Endothelial cell (in vitro differentiated cells): ENCODE measurements at regions not wholly inside any gene's neighbourhood (a gene's known extent, or its start where the extent isn't known, plus 50 kb on each side); places are given as distances from the start of the nearest gene placed in this dataset.

Source experiments
- DNase-seq: peaks from one replicate; pipeline ENCODE4 v3.0.0; 2021; ENCODE audit warnings: low spot score
- H3K27ac Mint-ChIP-seq: one replicate; pipeline ENCODE4 v1.8.0; 2021; ENCODE audit warnings: mixed read lengths, inconsistent platforms; ENCODE audit not compliant: unreplicated experiment
- H3K27me3 Mint-ChIP-seq: one replicate; pipeline ENCODE4 v1.8.0; 2021; ENCODE audit warnings: mild to moderate bottlenecking, moderate library complexity, mixed read lengths, inconsistent platforms; ENCODE audit not compliant: unreplicated experiment
- H3K36me3 Mint-ChIP-seq: one replicate; pipeline ENCODE4 v1.8.0; 2021; ENCODE audit warnings: mild to moderate bottlenecking, low read depth, mixed read lengths, inconsistent platforms; ENCODE audit not compliant: unreplicated experiment
- H3K4me1 Mint-ChIP-seq: one replicate; pipeline ENCODE4 v1.8.0; 2021; ENCODE audit warnings: mild to moderate bottlenecking, mixed read lengths, inconsistent platforms; ENCODE audit not compliant: unreplicated experiment
- H3K4me3 Mint-ChIP-seq: one replicate; pipeline ENCODE4 v1.8.0; 2021; ENCODE audit warnings: mild to moderate bottlenecking, mixed read lengths, inconsistent platforms; ENCODE audit not compliant: unreplicated experiment
- H3K9me3 Mint-ChIP-seq: one replicate; pipeline ENCODE4 v1.8.0; 2021; ENCODE audit warnings: mixed read lengths, inconsistent platforms; ENCODE audit not compliant: unreplicated experiment
- CTCF ChIP-seq: fragments of 200-600 bp; sonication (generic); IDR thresholded peaks from one replicate; pipeline ENCODE4 v1.5.0; 2021; ENCODE audit warnings: antibody characterized with exemption; ENCODE audit not compliant: unreplicated experiment

GRCh38 chr21:40997831-40998230 is 150.9 kb upstream of the DSCAM start:
- H3K36me3 Mint-ChIP-seq, result no peaks in the 10 kb centered on the region
- no peaks in the 10 kb centered on the region for H3K27me3 Mint-ChIP-seq
- no peak overlapping the region for H3K27ac Mint-ChIP-seq
- H3K4me1 Mint-ChIP-seq, result no peaks in the 10 kb centered on the region
- no peak for DNase-seq
- peaks cover 8% of the 10 kb centered on the region for H3K9me3 Mint-ChIP-seq
- H3K4me3 Mint-ChIP-seq, result no peak overlapping the region
- TF ChIP-seq CTCF, result no peak

GRCh38 chr21:41000838-41001237 is 153.9 kb upstream of the DSCAM start:
- Mint-ChIP-seq H3K27me3 (no peaks in the 10 kb centered on the region), H3K4me1 (no peaks in the 10 kb centered on the region), H3K36me3 (no peaks in the 10 kb centered on the region), H3K27ac (no peak overlapping the region), H3K4me3 (no peak overlapping the region), H3K9me3 (peaks cover 8% of the 10 kb centered on the region)
- no peak for DNase-seq
- TF ChIP-seq CTCF, result no peak

- H3K27me3 Mint-ChIP-seq, result peaks cover 2% of the 10 kb centered on the region
- no peak for TF ChIP-seq CTCF
- H3K9me3 Mint-ChIP-seq, result no peaks in the 10 kb centered on the region
- H3K36me3 Mint-ChIP-seq, result no peaks in the 10 kb centered on the region
- DNase-seq, result no peak
- no peak overlapping the region for H3K27ac Mint-ChIP-seq
- H3K4me1 Mint-ChIP-seq, result no peaks in the 10 kb centered on the region
- H3K4me3 Mint-ChIP-seq, result no peak overlapping the region
These were observed 159.7 kb upstream of the DSCAM start for GRCh38 chr21:41006636-41007035.

- no peak overlapping the region for H3K27ac Mint-ChIP-seq
- peaks cover 2% of the 10 kb centered on the region for H3K27me3 Mint-ChIP-seq
- no peaks in the 10 kb centered on the region for H3K4me1 Mint-ChIP-seq
- H3K9me3 Mint-ChIP-seq, result no peaks in the 10 kb centered on the region
- H3K4me3 Mint-ChIP-seq, result no peak overlapping the region
- H3K36me3 Mint-ChIP-seq, result no peaks in the 10 kb centered on the region
- no peak for DNase-seq
- no peak for TF ChIP-seq CTCF
These were observed 159.6 kb upstream of the BACE2 start for GRCh38 chr21:41008351-41008750.

- H3K4me3 Mint-ChIP-seq, result no peak overlapping the region
- DNase-seq, result no peak
- no peaks in the 10 kb centered on the region for H3K9me3 Mint-ChIP-seq
These were observed 159.0 kb upstream of the BACE2 start for GRCh38 chr21:41008974-41009373.

More at GRCh38 chr21:41008974-41009373, 159.0 kb upstream of the BACE2 start:
- TF ChIP-seq CTCF, result no peak
- Mint-ChIP-seq H3K4me1 (no peaks in the 10 kb centered on the region), H3K27me3 (peaks cover 2% of the 10 kb centered on the region), H3K36me3 (no peaks in the 10 kb centered on the region), H3K27ac (no peak overlapping the region)
